ENCODE measurements at regions not wholly inside any gene's neighbourhood (a gene's known extent, or its start where the extent isn't known, plus 50 kb on each side); places are given as distances from the start of the nearest gene placed in this dataset.

DNA sequence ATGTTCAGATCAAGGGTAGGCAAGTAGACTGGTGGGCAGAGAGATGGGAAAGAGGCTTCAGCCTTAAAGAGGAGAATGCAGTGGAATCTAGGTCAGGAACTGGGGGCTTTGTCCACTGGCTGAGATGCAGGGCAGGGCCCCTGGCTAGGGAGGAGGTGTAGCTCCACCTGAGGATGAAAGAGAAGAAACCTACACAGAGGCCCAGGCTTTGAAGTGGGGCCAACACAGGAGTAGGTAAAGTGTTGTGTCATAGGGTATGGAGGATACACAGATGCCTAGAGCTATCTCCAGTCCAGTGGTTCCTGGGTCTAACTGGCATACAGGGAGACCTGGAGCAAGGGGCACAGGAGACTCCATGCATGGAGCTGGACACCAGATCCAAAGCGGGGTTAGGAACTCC, 73.5 kb downstream of the RASSF10 start (continued):
- TF ChIP-seq, protein P1, sequence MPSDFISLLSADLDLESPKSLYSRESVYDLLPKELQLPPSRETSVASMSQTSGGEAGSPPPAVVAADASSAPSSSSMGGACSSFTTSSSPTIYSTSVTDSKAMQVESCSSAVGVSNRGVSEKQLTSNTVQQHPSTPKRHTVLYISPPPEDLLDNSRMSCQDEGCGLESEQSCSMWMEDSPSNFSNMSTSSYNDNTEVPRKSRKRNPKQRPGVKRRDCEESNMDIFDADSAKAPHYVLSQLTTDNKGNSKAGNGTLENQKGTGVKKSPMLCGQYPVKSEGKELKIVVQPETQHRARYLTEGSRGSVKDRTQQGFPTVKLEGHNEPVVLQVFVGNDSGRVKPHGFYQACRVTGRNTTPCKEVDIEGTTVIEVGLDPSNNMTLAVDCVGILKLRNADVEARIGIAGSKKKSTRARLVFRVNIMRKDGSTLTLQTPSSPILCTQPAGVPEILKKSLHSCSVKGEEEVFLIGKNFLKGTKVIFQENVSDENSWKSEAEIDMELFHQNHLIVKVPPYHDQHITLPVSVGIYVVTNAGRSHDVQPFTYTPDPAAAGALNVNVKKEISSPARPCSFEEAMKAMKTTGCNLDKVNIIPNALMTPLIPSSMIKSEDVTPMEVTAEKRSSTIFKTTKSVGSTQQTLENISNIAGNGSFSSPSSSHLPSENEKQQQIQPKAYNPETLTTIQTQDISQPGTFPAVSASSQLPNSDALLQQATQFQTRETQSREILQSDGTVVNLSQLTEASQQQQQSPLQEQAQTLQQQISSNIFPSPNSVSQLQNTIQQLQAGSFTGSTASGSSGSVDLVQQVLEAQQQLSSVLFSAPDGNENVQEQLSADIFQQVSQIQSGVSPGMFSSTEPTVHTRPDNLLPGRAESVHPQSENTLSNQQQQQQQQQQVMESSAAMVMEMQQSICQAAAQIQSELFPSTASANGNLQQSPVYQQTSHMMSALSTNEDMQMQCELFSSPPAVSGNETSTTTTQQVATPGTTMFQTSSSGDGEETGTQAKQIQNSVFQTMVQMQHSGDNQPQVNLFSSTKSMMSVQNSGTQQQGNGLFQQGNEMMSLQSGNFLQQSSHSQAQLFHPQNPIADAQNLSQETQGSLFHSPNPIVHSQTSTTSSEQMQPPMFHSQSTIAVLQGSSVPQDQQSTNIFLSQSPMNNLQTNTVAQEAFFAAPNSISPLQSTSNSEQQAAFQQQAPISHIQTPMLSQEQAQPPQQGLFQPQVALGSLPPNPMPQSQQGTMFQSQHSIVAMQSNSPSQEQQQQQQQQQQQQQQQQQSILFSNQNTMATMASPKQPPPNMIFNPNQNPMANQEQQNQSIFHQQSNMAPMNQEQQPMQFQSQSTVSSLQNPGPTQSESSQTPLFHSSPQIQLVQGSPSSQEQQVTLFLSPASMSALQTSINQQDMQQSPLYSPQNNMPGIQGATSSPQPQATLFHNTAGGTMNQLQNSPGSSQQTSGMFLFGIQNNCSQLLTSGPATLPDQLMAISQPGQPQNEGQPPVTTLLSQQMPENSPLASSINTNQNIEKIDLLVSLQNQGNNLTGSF (CRISPR knock-in tag; IDR thresholded peaks at IDR 0.05): no peak
- no peak for TF ChIP-seq CENPT (CRISPR knock-in tag; IDR thresholded peaks at IDR 0.05; ENCODE audit: low read depth)
- TF ChIP-seq SIN3B (IDR thresholded peaks at IDR 0.05; ENCODE audit: low read length): no peak
- TF ChIP-seq FOXK1 (CRISPR knock-in tag; IDR thresholded peaks at IDR 0.05; ENCODE audit: borderline replicate concordance, low read depth): no peak
- no peak for TF ChIP-seq CC2D1A (CRISPR knock-in tag; IDR thresholded peaks at IDR 0.05)
- no peak for TF ChIP-seq KAT8 (CRISPR knock-in tag; IDR thresholded peaks at IDR 0.05)
- TF ChIP-seq, protein P2, sequence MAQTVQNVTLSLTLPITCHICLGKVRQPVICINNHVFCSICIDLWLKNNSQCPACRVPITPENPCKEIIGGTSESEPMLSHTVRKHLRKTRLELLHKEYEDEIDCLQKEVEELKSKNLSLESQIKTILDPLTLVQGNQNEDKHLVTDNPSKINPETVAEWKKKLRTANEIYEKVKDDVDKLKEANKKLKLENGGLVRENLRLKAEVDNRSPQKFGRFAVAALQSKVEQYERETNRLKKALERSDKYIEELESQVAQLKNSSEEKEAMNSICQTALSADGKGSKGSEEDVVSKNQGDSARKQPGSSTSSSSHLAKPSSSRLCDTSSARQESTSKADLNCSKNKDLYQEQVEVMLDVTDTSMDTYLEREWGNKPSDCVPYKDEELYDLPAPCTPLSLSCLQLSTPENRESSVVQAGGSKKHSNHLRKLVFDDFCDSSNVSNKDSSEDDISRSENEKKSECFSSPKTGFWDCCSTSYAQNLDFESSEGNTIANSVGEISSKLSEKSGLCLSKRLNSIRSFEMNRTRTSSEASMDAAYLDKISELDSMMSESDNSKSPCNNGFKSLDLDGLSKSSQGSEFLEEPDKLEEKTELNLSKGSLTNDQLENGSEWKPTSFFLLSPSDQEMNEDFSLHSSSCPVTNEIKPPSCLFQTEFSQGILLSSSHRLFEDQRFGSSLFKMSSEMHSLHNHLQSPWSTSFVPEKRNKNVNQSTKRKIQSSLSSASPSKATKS (CRISPR knock-in tag; IDR thresholded peaks at IDR 0.05): no peak
- no peak for TF ChIP-seq TBL1XR1 (IDR thresholded peaks at IDR 0.05; ENCODE audit: borderline replicate concordance, low read length, partially characterized antibody)
- TF ChIP-seq FIP1L1 (IDR thresholded peaks at IDR 0.05; ENCODE audit: borderline replicate concordance, insufficient read depth, low read depth, low read length): no peak
- no peak for TF ChIP-seq ERF (CRISPR knock-in tag; IDR thresholded peaks at IDR 0.05)
- TF ChIP-seq CREB1 (IDR thresholded peaks at IDR 0.05): no peak
- TF ChIP-seq CREB1 (CRISPR knock-in tag; IDR thresholded peaks at IDR 0.05): no peak
- TF ChIP-seq CBFB (CRISPR knock-in tag; IDR thresholded peaks at IDR 0.05): no peak
- TF ChIP-seq ZNF274 (CRISPR knock-in tag; IDR thresholded peaks at IDR 0.05): no peak
- TF ChIP-seq, protein P3, sequence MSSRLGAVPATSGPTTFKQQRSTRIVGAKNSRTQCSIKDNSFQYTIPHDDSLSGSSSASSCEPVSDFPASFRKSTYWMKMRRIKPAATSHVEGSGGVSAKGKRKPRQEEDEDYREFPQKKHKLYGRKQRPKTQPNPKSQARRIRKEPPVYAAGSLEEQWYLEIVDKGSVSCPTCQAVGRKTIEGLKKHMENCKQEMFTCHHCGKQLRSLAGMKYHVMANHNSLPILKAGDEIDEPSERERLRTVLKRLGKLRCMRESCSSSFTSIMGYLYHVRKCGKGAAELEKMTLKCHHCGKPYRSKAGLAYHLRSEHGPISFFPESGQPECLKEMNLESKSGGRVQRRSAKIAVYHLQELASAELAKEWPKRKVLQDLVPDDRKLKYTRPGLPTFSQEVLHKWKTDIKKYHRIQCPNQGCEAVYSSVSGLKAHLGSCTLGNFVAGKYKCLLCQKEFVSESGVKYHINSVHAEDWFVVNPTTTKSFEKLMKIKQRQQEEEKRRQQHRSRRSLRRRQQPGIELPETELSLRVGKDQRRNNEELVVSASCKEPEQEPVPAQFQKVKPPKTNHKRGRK (CRISPR knock-in tag; IDR thresholded peaks at IDR 0.05): no peak

Measured in HepG2 (cell line).